ENCODE measurements at regions not wholly inside any gene's neighbourhood (a gene's known extent, or its start where the extent isn't known, plus 50 kb on each side); places are given as distances from the start of the nearest gene placed in this dataset.
A peak's percentile ranks its signal among the peaks of the same experiment; 100 is the strongest.

DNA sequence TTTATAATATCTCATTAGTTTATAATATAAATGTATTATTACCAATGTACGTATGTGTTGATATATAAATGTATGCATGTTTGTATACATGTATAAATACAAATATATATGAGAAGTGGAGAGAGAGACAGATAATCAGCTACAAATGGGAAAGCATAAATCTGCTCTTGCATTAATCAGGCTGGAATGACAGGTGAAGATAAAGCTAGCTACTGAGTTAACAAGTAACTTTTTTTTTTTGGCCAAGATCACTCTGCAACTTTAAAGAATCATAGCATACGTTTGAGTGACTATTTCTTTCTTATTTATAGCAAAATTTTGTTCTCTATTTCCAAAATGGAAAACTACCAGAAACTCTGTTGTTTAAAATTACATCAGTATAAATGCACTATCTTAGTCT is 422.8 kb downstream of the SI start:
- DNase-seq (ENCODE audit: low read depth, low spot score) = no peak

GRCh38 chr3:164641071-164641470 is 437.2 kb downstream of the SI start:
- no peak for DNase-seq (ENCODE audit: low read depth, low spot score)
- in situ Hi-C loops (cut with HindIII; ENCODE audit: low pct_unique_long_range_greater_than_20kb, low sequenced_read_pairs) = no loop called here

More for the DNA sequence above, 422.8 kb downstream of the SI start:
- in situ Hi-C loops (cut with HindIII; ENCODE audit: low pct_unique_long_range_greater_than_20kb, low sequenced_read_pairs) = no loop called here

DNA sequence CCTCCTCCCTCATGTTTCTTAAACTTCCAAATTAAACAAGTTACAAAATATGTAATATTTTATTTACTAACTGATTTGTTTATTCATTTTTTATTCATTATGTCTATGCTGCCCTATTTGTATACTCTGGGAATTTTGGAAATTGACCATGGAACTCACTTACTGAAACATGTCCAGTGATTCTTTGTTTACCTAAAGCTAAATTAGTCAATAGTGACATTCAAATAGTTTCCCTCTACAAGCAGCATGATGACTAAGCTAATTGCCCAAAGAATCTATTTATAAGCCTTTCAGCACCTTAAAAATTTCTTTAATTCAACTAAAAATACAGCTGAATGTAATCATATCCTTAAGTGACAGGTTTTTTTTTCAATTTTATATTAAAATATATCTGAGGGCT is 437.7 kb downstream of the SI start:
- no peak for DNase-seq (ENCODE audit: low read depth, low spot score)
- in situ Hi-C loops (cut with HindIII; ENCODE audit: low pct_unique_long_range_greater_than_20kb, low sequenced_read_pairs) = no loop called here

- DNase-seq (ENCODE audit: low read depth, low spot score) = no peak
- in situ Hi-C loops (cut with HindIII; ENCODE audit: low pct_unique_long_range_greater_than_20kb, low sequenced_read_pairs) = no loop called here
These were observed 457.3 kb downstream of the SI start for GRCh38 chr3:164620956-164621355.

- no peak for DNase-seq (ENCODE audit: low read depth, low spot score)
- in situ Hi-C loops (cut with HindIII; ENCODE audit: low pct_unique_long_range_greater_than_20kb, low sequenced_read_pairs) = no loop called here
These were observed 457.9 kb downstream of the SI start for GRCh38 chr3:164620423-164620822.

- DNase-seq (ENCODE audit: low read depth, low spot score) = no peak
- in situ Hi-C loops (cut with HindIII; ENCODE audit: low pct_unique_long_range_greater_than_20kb, low sequenced_read_pairs) = no loop called here
These were observed 465.5 kb downstream of the SI start for GRCh38 chr3:164612751-164613150.

GRCh38 chr3:164608554-164609276 is 469.6 kb downstream of the SI start:
- DNase-seq (ENCODE audit: low read depth, low spot score) = peak; percentile 88
- in situ Hi-C loops (cut with HindIII; ENCODE audit: low pct_unique_long_range_greater_than_20kb, low sequenced_read_pairs) = no loop called here

DNA sequence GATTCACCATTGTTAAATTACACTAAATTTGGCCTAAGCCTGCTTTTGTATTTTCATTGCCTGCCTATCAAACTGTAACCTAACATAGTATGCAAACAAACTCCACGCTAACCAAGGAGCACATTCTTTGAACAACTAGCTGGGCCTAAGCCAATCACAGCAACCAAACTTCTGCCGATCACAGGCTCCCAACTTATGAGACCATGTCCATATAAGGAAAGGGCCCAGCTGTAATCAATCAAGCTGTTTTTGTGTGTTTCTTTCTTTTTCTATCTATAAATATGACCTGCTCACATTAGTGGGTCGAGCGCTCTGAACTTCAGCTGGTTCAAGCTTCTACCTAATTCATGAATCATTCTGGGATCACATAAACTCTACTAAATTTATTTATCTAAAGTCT is 473.6 kb downstream of the SI start:
- in situ Hi-C loops (cut with HindIII; ENCODE audit: low pct_unique_long_range_greater_than_20kb, low sequenced_read_pairs) = no loop called here
- DNase-seq (ENCODE audit: low read depth, low spot score) = no peak

DNA sequence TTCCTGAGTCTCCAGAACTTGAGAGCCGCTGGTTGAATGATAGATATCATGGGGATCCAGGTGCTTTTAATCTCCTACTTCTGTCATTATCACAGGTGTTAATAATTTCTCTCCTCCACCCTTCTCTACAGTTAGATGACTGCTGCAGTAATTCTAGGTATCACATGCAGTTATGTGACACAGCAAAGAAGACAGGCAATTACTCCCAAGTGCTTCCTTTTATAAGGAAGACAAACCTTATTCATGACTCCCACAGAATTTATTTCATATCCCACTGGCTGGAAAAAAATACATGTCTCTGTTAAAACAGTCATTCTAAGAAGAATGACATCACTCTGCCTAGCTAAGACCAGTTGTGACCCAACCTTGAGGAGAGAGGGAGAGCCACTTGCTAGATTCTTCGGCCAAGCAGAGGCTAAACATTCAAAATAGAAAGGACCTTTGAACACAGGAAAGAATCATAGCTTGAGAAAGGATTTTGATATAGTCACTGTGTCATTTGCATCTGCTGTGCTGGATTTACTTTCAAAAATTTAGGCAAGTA is 500.6 kb downstream of the SI start:
- DNase-seq (ENCODE audit: low read depth, low spot score) = no peak
- in situ Hi-C loops (cut with HindIII; ENCODE audit: low pct_unique_long_range_greater_than_20kb, low sequenced_read_pairs) = no loop called here

DNA sequence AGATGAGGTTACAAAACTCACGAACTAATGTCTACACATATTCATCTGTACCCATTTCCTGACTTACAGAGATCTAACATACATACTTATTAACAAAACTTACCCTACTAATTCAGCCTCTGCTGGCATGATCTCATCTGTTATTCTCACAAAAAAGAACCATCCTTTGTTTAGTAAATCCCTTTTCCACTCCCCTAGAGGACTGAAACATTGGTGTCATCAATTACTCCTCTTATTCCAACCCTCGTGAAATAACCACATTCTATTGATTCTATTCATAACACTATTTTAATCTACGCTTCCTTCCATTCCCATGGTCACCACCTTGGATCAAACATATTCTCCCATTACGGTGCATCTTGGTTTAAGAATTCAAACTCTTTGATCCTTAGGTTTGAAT is 505.9 kb downstream of the SI start:
- DNase-seq (ENCODE audit: low read depth, low spot score) = peak; percentile 95
- in situ Hi-C loops (cut with HindIII; ENCODE audit: low pct_unique_long_range_greater_than_20kb, low sequenced_read_pairs) = no loop called here

DNA sequence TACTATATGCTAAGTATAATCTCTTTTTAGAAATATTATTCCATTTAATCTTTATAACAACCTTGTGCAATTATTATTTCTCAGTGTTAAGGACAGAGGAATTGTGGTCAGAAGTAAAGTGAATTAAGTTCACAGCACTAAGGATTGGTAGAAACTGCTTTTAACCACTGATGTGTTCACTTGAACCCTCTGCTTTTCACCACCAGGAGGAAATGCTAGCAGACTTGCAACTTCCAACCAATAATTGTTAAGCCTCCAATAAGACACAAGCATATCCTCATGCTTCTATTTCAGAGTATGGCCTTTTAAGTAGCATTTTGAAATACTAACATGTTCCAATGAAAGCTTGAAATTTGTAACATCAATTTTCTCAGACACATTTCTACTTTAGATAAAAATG is 527.4 kb downstream of the SI start:
- DNase-seq (ENCODE audit: low read depth, low spot score) = peak; percentile 41
- in situ Hi-C loops (cut with HindIII; ENCODE audit: low pct_unique_long_range_greater_than_20kb, low sequenced_read_pairs) = no loop called here

DNA sequence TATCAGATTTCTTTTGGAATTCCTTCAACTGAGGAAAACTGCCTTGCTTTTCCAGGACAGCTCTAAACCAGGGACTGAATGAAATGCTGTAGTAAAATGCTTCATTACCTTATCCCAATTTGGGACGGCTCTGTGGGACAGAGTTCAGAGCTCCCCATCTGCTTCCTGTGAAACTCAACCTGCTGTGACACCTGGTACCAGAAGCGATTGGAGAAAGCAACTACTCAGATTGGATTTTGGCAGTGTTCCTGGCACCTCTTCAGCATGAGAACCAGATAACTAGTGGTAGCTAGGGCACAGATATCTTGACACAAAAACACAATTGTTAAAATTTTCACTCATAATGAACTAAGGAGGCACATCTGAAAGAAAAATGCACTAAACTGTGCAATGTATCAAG is 539.1 kb downstream of the SI start:
- DNase-seq (ENCODE audit: low read depth, low spot score) = no peak
- in situ Hi-C loops (cut with HindIII; ENCODE audit: low pct_unique_long_range_greater_than_20kb, low sequenced_read_pairs) = no loop called here

DNA sequence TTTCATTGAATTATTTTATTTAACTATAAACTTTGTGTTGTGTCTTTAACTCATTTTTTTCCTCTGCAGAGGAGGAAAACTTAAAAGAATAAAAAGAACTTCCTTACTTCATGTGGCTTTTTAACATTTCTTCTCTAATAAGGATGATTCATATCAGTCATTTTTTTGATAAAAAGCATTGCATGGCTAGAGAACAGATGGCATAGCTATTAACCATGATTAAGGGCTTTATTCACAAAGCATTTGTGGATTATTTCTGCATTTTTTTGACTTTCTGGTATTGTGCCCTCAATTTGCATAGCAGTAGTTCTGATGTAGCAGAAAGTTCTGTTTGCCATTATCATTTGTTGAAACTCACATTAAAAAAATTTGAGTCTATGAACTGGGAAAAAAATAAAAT is 540.8 kb downstream of the SI start:
- in situ Hi-C loops (cut with HindIII; ENCODE audit: low pct_unique_long_range_greater_than_20kb, low sequenced_read_pairs) = no loop called here
- no peak for DNase-seq (ENCODE audit: low read depth, low spot score)

- no peak for DNase-seq (ENCODE audit: low read depth, low spot score)
- in situ Hi-C loops (cut with HindIII; ENCODE audit: low pct_unique_long_range_greater_than_20kb, low sequenced_read_pairs) = no loop called here
These were observed 545.0 kb downstream of the SI start for GRCh38 chr3:164533275-164533674.

DNA sequence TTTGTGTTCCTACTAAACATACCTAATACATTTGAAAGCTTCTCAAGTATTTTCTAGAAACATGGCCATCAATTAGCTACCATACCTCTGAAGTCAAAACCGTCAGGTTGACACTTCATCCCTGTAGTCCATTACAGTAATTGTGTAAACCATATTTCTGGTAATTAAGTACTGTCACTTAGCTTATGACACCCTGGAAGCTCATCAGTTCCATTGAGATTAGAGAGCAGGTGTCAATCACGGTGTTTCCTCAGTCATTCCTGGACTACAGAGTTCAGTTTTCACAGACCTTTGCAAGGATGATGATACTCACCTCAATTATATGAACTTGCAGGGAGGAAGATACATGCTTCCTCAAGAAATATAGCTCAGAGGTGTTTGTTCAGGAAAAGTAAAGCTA is 552.0 kb downstream of the SI start:
- in situ Hi-C loops (cut with HindIII; ENCODE audit: low pct_unique_long_range_greater_than_20kb, low sequenced_read_pairs) = no loop called here
- no peak for DNase-seq (ENCODE audit: low read depth, low spot score)

DNA sequence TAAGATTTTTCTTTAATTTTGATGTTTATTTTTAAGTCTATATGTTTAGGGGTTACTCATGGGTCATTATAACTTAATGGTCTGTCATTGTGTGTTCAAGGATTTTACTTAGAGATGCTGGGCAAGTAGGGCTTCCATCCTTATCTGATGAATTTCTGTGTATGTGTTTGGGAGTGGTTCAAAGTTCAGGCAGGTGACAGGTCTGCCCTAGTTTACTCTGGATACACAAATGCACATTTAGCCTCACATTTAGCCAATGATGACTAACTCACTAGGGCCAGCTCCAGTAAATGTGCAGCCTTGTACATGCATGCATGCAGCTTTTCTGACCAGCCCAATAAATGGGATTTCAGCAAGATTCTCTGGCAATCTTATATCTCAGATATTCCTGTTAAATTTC is 554.1 kb downstream of the SI start:
- in situ Hi-C loops (cut with HindIII; ENCODE audit: low pct_unique_long_range_greater_than_20kb, low sequenced_read_pairs) = no loop called here
- no peak for DNase-seq (ENCODE audit: low read depth, low spot score)

GRCh38 chr3:164522073-164522763 is 556.1 kb downstream of the SI start:
- in situ Hi-C loops (cut with HindIII; ENCODE audit: low pct_unique_long_range_greater_than_20kb, low sequenced_read_pairs) = no loop called here
- DNase-seq (ENCODE audit: low read depth, low spot score) = no peak

DNA sequence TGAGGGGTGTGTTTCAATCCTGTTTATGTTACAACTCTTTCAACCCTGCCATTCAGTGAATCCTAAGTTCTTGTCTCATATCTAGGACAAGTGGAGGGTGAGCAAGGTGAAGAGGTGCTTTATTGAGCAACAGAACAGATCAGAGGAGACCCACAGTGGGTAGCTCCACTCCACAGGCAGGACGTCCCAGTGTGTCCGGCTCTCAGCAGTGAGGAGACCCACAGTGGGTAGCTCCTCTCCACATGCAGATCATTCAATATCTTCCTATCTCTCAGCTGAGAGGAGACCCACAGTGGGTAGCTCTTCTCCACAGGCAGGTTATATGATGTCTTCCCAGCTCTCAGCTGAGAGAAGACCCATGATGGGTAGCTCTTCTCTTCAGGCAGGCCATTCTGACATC is 556.7 kb downstream of the SI start:
- in situ Hi-C loops (cut with HindIII; ENCODE audit: low pct_unique_long_range_greater_than_20kb, low sequenced_read_pairs) = no loop called here

DNA sequence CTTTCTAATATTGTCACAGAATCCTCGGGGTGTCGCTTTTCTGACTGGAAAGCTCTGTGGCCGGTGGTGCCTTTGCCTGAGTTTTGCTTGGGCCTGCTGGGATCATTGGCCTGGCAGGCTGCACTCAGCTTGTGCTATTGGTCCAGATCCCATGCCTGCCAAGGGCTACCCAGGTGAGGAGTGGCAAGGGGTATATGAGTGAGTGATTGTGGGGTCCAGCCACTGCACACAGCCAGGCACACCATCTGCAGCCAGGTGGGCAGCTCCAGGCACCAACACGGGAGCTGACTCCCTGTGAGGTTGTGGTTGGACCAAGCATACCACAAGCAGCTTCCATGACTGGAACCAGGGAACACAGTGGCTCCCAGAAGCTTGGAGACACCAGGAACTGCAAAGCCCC is 557.2 kb downstream of the SI start:
- no peak for DNase-seq (ENCODE audit: low read depth, low spot score)
- in situ Hi-C loops (cut with HindIII; ENCODE audit: low pct_unique_long_range_greater_than_20kb, low sequenced_read_pairs) = no loop called here

More for the DNA sequence above, 556.7 kb downstream of the SI start:
- DNase-seq (ENCODE audit: low read depth, low spot score) = no peak

All from SK-MEL-5 (cell line).